Pulmonary artery endothelial cell (primary cell): ENCODE measurements at regions not wholly inside any gene's neighbourhood (a gene's known extent, or its start where the extent isn't known, plus 50 kb on each side); places are given as distances from the start of the nearest gene placed in this dataset.
"Not testable (repeated sequence)": the region's sequence is repeated elsewhere in the genome, so short reads cannot be mapped to it uniquely, and the experiment has no call there.

Experiments
- DNase-seq: peaks from one replicate; pipeline ENCODE4 v3.0.0-alpha.2; 2011; ENCODE audit warnings: low read depth, low spot score

- DNase-seq: no peak
Measured at GRCh38 chr9:7479300-7479699, 320.3 kb downstream of the DMAC1 start.

DNA sequence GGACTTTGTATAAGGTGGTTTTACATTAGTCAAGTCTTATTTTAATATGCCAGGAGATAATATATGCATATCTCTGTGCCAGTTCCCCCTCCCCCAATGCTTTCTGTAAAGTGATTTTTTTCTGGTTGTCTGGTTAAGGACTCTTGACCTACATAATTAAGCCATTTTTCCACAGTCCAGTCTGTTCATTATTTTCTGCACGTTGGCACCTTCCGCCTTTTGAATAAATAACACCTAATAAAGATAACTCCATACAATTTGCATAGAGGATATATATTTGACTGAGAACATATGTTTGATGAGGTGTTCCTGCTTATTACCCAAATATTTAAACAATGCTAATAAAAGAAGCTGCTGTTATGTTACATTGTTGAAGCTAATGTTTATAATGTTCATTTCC, 320.9 kb downstream of the DMAC1 start:
- DNase-seq: no peak

DNA sequence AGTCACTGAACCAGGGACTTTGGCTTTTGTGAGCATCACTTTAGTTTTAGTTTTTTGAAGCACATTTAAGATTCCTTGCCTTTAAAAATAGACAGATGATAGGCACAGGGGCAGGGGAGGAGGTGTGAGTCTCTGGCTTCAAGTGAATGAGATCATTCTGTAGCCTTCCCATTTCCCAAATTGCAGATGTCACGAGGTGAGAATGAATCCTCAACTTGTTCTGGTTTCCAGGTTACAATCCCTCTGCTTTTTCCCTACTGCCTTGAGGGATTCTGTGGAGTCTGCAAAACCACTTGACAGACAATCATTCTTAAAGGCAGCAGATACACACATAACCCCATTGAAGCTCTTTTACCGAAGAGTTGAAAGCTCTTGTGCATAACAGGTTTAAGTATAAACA, 332.4 kb downstream of the DMAC1 start:
- no peak for DNase-seq

- DNase-seq: no peak
Measured at GRCh38 chr9:7461791-7462190, 337.8 kb downstream of the DMAC1 start.

DNA sequence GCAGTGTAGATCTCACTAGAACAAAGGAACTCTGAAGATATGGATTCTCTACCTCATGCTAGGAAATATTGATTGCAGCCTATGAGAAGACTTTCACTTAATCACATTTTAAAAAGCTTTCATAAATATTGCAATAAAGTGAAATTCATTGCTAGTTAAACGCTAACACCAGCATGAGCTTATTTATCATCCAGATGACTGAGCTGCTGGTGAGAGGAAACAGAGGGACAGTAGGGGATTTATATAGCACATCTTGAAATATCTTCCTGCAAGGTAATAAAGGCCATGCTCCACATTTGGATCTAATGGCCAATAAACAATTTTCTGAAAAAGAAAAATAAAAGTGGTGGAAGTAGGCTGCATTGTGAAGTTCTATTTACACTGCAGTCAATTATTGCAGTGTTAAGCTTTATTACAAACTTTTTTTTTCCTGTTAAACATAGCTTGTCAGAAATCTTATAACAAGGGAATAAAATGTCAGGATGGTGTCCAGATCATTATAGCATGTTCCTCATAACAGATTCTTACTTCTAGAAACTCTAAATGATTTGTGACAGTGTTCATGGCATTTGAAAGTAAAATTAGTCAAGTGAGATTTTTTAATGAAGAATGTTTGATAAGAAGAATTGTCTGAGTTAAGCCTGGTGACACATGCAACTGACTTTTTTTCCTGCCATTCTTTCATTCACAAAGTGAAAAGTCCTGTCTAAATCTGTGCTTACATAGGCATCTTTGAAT, 342.6 kb downstream of the DMAC1 start:
- no peak for DNase-seq

DNA sequence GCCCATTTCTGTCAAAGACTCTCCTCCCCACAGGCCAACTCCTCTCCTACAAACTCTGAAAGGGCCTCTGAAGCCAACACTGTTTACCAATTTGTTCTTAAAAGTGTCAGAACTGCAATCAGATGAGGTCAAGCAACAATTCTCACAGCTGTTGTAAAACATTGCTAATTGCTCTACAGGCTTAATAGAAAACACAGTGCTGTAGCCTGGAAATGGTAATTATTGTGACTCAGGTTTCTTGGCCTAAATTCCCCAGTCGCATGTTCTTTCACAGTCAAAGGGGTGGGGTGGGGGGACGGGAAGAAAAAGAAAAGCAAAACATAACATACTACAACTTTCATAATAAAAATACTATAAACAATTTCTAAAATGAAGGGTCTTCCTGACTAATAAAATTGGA, 343.2 kb downstream of the DMAC1 start:
- DNase-seq: no peak

DNA sequence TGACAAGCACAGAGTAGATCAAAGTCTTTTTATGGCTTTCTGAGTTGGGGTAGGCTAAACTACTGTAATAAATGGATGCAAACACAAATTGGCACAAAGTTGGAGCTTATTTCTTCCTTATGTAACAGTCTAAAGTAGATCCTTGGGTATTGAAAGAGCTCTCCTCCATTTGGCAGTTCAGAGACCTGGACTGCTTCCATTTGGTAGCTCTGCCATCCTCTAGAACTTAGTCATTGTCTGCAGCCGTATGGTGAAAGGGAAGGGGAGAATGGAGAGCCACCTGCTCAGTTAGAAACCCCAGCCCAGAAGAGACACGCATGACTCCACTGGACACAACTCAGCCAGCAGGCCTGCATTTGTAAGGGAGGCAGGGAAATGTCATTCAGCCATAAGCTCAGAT, 345.0 kb downstream of the DMAC1 start:
- no peak for DNase-seq

DNA sequence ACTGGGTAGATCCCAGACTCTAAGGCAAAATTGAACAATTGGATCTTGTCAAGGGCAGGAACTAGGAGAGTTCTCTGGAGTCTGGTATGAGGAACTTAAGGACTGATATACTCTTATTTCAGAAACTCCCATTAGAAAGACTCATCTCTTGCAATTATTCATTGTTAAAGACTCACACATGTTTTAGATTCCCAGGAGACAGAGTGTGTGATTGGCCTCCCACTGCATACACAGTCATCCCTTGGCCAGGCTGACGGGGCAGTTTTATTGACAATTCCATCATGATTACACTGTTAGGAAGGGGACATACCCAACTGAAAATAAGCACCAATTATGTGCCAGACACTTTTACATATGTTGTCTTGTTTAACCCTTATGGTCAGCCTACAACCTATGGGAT, 347.2 kb downstream of the DMAC1 start:
- DNase-seq: no peak

- no peak for DNase-seq
Measured at GRCh38 chr9:7451062-7451461, 348.5 kb downstream of the DMAC1 start.

DNA sequence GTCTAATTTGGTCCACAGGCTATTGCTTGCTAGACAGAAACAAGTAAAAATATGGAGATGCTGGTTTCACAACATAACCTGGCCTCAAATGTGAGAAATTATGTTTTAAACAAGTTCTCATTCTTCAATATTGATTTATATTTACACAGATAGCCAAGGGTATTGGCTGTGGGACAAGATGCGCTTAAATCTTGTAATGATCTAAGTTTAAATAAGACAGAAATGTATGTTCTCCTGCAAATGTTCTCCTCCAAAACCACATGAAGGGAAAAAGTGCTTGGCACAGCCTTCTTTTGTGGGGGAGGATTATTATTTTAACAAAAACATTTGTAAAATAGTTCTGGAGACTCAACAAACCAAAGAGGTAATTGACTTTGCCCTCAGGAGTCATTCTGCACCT, 356.0 kb downstream of the DMAC1 start:
- DNase-seq: no peak

DNA sequence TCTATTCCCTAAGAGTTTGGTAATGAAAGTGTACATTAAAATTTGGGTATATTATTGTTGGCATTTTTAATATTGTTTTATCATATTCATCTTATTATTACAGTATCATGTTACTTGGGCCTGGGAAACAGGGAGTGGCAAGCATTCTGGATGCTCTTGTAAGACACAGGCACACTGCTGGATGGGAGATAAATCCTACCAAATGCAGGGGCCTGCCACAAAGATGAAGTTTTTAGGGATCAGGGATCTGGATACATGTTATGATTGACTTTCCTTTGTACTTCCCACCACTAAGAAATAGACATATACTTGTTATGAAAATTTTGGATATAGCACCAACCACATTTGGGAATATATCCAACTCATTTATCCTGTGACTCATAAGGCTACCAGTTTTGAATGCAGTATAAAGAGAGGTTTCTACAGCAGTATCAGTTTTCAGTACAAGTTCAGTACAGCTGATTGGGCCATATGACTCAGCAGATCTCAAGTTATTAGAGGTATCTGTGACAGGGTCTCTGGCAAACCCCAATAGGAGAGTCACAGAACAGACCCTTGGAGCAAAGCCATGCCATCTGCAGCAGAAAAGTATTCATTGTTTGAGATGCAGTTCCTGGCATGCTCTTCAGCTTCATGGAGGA, 360.1 kb downstream of the DMAC1 start:
- DNase-seq: no peak

- DNase-seq: no peak
Measured at GRCh38 chr9:7436754-7437153, 362.8 kb downstream of the DMAC1 start.

DNA sequence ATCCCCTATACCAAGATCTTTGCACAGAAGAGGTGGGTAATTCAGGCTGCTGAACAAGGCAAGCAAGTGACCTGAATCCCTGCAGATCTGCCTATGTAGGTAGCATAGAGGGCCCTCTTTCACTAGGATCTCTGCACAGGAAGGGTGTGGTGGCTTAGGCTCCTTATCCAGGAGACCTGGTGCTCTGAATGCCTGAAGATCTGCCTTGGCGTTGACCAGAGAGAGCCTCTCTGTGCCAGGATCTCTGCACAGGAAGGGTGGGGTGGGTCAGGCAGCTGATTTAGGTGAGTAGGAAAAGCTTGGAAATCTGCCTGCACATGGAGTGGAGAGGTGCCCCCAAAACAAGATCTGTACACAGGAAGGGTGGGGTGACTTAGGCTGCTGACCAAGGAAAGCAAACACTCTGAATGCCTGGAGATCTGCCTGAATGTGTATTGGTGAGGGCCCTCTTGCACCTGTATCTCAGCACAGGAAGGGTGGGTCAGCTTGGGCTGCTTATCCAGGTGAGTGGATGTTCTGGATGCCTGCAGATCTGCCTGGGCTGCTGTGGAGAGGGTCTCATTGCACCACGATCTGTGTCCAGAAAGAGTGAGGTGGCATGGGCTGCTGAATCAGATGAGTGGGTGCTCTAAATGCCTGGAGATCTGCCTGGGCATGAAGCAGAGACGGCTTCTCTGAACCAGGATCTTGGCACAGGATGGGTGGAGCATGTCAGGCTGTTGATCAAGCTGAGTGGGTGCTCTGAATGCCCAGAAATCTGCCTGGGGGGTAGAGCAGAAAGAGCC, 365.9 kb downstream of the DMAC1 start:
- no peak for DNase-seq

GRCh38 chr9:7432989-7433388, 366.6 kb downstream of the DMAC1 start:
- DNase-seq: no peak

DNA sequence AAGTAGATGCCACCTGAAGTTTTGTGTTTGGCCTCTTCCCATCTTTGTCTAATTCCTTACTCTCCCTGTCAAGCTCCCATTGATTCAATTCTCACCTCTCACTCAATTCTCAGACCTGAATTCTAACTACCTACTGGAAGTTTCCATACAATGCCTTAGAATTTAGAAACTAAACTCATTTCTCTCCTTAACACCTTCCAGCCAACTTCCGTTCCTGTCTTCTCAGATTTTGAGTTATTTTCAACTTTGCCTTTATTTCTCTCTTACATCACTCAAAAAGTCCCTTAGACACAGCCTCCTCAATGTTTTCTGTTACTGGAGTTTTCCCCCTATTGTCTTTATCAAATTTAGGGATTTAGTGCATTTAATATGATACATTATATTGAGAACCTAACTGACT, 382.2 kb downstream of the DMAC1 start:
- DNase-seq: not testable (repeated sequence)

GRCh38 chr9:7415836-7416235, 383.7 kb downstream of the DMAC1 start:
- DNase-seq: no peak

GRCh38 chr9:7408845-7409244, 390.7 kb downstream of the DMAC1 start:
- no peak for DNase-seq

- no peak for DNase-seq
Measured at GRCh38 chr9:7407246-7407645, 392.3 kb downstream of the DMAC1 start.

DNA sequence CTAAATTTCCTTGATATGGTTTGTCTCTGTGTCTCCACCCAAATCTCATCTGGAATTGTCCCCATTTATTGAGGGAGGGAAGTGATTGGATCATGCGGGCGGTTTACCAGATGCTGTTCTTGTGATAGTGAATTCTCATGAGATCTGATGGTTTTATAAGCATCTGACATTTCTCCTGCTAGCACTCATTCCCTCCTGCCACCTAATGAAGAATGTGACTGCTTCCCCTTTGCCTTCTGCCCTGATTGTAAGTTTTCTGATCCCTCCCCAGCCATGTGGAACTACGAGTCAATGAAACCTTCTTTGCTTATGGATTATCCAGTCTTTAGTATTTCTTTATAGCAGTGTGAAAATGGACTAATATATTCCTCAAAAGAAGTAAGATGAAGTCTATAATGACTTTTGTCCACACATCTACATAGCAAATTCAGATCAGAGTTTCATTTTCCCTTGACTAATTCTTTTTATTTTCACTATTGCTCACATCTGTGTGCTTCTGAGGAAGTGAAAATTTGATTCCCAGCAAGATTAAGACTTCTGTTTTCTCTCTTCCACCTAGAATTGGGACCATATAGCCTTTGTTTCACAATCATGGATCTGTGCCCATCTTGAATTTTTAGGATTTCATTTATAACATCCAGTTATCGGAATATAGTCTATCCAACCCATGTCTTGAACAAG, 393.5 kb downstream of the DMAC1 start:
- DNase-seq: no peak

- no peak for DNase-seq
Measured at GRCh38 chr9:7403839-7404487, 395.6 kb downstream of the DMAC1 start.

- DNase-seq: no peak
Measured at GRCh38 chr9:7403028-7403389, 396.6 kb downstream of the DMAC1 start.
